GM23338 (cell line): ENCODE measurements at regions not wholly inside any gene's neighbourhood (a gene's known extent, or its start where the extent isn't known, plus 50 kb on each side); places are given as distances from the start of the nearest gene placed in this dataset.

Source experiments
- CREB1 ChIP-seq: fragments of 250-450 bp; sonication (Bioruptor Pico); IDR thresholded peaks from 2 replicates; pipeline ENCODE4 v1.5.0; 2020; ENCODE audit warnings: low read depth, mild to moderate bottlenecking, moderate library complexity
- EZH2 ChIP-seq: fragments of 200-600 bp; sonication (generic); IDR thresholded peaks from one replicate; pipeline ENCODE4 v1.8.0; 2017; ENCODE audit warnings: antibody characterized with exemption, mild to moderate bottlenecking, low read depth; ENCODE audit not compliant: unreplicated experiment
- EZH2phosphoT487 ChIP-seq: fragments of 200-600 bp; sonication (generic); IDR thresholded peaks from one replicate; pipeline ENCODE4 v1.8.1; 2018; ENCODE audit warnings: antibody characterized with exemption; ENCODE audit not compliant: unreplicated experiment
- JUNB ChIP-seq: IDR thresholded peaks from one replicate; pipeline ENCODE4 v1.6.1; 2016; ENCODE audit warnings: antibody characterized with exemption; ENCODE audit not compliant: unreplicated experiment
- POLR2AphosphoS5 ChIP-seq: IDR thresholded peaks from 2 replicates; pipeline ENCODE4 v1.6.1; 2016; ENCODE audit warnings: antibody characterized with exemption, low read depth
- ZNF114 ChIP-seq: fragments of 250-450 bp; sonication (Bioruptor Pico); IDR thresholded peaks from 2 replicates; pipeline ENCODE4 v1.5.0; 2020; ENCODE audit warnings: mild to moderate bottlenecking, moderate library complexity
- ZNF331 ChIP-seq: fragments of 250-450 bp; sonication (Bioruptor Pico); IDR thresholded peaks from 2 replicates; pipeline ENCODE4 v1.5.0; 2020; ENCODE audit warnings: low read depth, mild to moderate bottlenecking, moderate library complexity
- TF ChIP-seq, protein P1 (sequence below), 2 experiments: fragments of 200-600 bp in 1 of 2; sonication (generic) in 1 of 2; conservative IDR thresholded peaks; 2 replicates each; pipeline versions ENCODE4 v1.5.1 to v1.6.1; 2016 to 2017; ENCODE audit warnings: antibody characterized with exemption in 2 of 2, low read depth in 2 of 2, mild to moderate bottlenecking in 2 of 2, moderate library complexity in 1 of 2
- TF ChIP-seq, protein P2 (sequence below): IDR thresholded peaks from one replicate; pipeline ENCODE4 v1.6.1; 2018; ENCODE audit warnings: antibody characterized with exemption; ENCODE audit not compliant: unreplicated experiment
- TF ChIP-seq, protein P3 (sequence below): IDR thresholded peaks from 2 replicates; pipeline ENCODE4 v1.6.1; 2016; ENCODE audit warnings: antibody characterized with exemption
- TF ChIP-seq, protein P4 (sequence below): fragments of 250-450 bp; sonication (Bioruptor Pico); IDR thresholded peaks from 2 replicates; pipeline ENCODE4 v1.5.0; 2020; ENCODE audit warnings: mild to moderate bottlenecking, moderate library complexity

DNA sequence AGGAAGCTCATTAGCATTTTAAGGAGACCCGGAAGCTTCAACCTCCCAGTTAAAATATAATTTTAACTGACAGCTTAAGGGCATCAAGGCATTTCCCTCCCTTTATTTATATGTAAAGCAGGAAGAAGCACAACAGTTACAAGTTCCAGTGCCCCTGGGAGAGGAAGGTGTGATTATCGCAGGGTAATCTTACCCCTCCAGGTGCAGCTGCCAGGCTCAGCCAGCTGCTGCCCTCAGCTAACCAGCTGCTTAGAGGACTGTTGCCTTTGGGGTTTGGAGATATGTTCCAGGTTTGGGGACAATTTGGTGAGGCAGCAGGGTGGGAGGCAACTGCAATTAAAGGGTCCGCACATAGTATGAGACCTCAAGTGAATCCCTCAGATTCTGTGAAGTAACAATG is 55.3 kb upstream of the SETBP1 start:
- TF ChIP-seq, protein P1, sequence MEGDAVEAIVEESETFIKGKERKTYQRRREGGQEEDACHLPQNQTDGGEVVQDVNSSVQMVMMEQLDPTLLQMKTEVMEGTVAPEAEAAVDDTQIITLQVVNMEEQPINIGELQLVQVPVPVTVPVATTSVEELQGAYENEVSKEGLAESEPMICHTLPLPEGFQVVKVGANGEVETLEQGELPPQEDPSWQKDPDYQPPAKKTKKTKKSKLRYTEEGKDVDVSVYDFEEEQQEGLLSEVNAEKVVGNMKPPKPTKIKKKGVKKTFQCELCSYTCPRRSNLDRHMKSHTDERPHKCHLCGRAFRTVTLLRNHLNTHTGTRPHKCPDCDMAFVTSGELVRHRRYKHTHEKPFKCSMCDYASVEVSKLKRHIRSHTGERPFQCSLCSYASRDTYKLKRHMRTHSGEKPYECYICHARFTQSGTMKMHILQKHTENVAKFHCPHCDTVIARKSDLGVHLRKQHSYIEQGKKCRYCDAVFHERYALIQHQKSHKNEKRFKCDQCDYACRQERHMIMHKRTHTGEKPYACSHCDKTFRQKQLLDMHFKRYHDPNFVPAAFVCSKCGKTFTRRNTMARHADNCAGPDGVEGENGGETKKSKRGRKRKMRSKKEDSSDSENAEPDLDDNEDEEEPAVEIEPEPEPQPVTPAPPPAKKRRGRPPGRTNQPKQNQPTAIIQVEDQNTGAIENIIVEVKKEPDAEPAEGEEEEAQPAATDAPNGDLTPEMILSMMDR (conservative IDR thresholded peaks at IDR 0.05; ENCODE audit: low read depth in 2 of 2) = no peak
- TF ChIP-seq EZH2phosphoT487 (no peak), ZNF114 (no peak), EZH2 (no peak), ZNF331 (CRISPR knock-in tag) (no peak), POLR2AphosphoS5 (no peak), CREB1 (CRISPR knock-in tag) (no peak), JUNB (no peak)
- TF ChIP-seq, protein P2, sequence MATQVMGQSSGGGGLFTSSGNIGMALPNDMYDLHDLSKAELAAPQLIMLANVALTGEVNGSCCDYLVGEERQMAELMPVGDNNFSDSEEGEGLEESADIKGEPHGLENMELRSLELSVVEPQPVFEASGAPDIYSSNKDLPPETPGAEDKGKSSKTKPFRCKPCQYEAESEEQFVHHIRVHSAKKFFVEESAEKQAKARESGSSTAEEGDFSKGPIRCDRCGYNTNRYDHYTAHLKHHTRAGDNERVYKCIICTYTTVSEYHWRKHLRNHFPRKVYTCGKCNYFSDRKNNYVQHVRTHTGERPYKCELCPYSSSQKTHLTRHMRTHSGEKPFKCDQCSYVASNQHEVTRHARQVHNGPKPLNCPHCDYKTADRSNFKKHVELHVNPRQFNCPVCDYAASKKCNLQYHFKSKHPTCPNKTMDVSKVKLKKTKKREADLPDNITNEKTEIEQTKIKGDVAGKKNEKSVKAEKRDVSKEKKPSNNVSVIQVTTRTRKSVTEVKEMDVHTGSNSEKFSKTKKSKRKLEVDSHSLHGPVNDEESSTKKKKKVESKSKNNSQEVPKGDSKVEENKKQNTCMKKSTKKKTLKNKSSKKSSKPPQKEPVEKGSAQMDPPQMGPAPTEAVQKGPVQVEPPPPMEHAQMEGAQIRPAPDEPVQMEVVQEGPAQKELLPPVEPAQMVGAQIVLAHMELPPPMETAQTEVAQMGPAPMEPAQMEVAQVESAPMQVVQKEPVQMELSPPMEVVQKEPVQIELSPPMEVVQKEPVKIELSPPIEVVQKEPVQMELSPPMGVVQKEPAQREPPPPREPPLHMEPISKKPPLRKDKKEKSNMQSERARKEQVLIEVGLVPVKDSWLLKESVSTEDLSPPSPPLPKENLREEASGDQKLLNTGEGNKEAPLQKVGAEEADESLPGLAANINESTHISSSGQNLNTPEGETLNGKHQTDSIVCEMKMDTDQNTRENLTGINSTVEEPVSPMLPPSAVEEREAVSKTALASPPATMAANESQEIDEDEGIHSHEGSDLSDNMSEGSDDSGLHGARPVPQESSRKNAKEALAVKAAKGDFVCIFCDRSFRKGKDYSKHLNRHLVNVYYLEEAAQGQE = no peak
- TF ChIP-seq, protein P3, sequence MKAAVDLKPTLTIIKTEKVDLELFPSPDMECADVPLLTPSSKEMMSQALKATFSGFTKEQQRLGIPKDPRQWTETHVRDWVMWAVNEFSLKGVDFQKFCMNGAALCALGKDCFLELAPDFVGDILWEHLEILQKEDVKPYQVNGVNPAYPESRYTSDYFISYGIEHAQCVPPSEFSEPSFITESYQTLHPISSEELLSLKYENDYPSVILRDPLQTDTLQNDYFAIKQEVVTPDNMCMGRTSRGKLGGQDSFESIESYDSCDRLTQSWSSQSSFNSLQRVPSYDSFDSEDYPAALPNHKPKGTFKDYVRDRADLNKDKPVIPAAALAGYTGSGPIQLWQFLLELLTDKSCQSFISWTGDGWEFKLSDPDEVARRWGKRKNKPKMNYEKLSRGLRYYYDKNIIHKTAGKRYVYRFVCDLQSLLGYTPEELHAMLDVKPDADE = no peak
- TF ChIP-seq, protein P4, sequence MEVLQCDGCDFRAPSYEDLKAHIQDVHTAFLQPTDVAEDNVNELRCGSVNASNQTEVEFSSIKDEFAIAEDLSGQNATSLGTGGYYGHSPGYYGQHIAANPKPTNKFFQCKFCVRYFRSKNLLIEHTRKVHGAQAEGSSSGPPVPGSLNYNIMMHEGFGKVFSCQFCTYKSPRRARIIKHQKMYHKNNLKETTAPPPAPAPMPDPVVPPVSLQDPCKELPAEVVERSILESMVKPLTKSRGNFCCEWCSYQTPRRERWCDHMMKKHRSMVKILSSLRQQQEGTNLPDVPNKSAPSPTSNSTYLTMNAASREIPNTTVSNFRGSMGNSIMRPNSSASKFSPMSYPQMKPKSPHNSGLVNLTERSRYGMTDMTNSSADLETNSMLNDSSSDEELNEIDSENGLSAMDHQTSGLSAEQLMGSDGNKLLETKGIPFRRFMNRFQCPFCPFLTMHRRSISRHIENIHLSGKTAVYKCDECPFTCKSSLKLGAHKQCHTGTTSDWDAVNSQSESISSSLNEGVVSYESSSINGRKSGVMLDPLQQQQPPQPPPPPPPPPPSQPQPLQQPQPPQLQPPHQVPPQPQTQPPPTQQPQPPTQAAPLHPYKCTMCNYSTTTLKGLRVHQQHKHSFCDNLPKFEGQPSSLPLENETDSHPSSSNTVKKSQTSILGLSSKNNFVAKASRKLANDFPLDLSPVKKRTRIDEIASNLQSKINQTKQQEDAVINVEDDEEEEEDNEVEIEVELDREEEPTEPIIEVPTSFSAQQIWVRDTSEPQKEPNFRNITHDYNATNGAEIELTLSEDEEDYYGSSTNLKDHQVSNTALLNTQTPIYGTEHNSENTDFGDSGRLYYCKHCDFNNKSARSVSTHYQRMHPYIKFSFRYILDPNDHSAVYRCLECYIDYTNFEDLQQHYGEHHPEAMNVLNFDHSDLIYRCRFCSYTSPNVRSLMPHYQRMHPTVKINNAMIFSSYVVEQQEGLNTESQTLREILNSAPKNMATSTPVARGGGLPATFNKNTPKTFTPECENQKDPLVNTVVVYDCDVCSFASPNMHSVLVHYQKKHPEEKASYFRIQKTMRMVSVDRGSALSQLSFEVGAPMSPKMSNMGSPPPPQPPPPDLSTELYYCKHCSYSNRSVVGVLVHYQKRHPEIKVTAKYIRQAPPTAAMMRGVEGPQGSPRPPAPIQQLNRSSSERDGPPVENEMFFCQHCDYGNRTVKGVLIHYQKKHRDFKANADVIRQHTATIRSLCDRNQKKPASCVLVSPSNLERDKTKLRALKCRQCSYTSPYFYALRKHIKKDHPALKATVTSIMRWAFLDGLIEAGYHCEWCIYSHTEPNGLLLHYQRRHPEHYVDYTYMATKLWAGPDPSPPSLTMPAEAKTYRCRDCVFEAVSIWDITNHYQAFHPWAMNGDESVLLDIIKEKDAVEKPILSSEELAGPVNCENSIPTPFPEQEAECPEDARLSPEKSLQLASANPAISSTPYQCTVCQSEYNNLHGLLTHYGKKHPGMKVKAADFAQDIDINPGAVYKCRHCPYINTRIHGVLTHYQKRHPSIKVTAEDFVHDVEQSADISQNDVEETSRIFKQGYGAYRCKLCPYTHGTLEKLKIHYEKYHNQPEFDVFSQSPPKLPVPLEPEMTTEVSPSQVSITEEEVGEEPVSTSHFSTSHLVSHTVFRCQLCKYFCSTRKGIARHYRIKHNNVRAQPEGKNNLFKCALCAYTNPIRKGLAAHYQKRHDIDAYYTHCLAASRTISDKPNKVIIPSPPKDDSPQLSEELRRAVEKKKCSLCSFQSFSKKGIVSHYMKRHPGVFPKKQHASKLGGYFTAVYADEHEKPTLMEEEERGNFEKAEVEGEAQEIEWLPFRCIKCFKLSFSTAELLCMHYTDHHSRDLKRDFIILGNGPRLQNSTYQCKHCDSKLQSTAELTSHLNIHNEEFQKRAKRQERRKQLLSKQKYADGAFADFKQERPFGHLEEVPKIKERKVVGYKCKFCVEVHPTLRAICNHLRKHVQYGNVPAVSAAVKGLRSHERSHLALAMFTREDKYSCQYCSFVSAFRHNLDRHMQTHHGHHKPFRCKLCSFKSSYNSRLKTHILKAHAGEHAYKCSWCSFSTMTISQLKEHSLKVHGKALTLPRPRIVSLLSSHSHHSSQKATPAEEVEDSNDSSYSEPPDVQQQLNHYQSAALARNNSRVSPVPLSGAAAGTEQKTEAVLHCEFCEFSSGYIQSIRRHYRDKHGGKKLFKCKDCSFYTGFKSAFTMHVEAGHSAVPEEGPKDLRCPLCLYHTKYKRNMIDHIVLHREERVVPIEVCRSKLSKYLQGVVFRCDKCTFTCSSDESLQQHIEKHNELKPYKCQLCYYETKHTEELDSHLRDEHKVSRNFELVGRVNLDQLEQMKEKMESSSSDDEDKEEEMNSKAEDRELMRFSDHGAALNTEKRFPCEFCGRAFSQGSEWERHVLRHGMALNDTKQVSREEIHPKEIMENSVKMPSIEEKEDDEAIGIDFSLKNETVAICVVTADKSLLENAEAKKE (CRISPR knock-in tag) = no peak
